Memory B cell (primary cell): ENCODE measurements at regions not wholly inside any gene's neighbourhood (a gene's known extent, or its start where the extent isn't known, plus 50 kb on each side); places are given as distances from the start of the nearest gene placed in this dataset.

Experiments
- ATAC-seq: fragments of 150-1000 bp; cut with Tn5 transposase; 2 replicates; pipeline ENCODE4 v1.10.0; 2021; ENCODE audit warnings: low read depth, mild to moderate bottlenecking, moderate library complexity
- DNase-seq, 2 donors: peaks; one replicate each; pipeline ENCODE4 v3.0.0; 2022; ENCODE audit warnings: low spot score in 2 of 2
- H3K27ac Mint-ChIP-seq: one replicate; pipeline ENCODE4 v1.8.0; 2022; ENCODE audit warnings: mild to moderate bottlenecking, moderate library complexity, mixed read lengths
- H3K27me3 Mint-ChIP-seq: one replicate; pipeline ENCODE4 v1.8.0; 2022; ENCODE audit warnings: mixed read lengths
- H3K36me3 Mint-ChIP-seq: one replicate; pipeline ENCODE4 v1.8.0; 2022; ENCODE audit warnings: mild to moderate bottlenecking, mixed read lengths
- H3K4me1 Mint-ChIP-seq: one replicate; pipeline ENCODE4 v1.8.0; 2022; ENCODE audit warnings: mixed read lengths
- H3K4me3 Mint-ChIP-seq: one replicate; pipeline ENCODE4 v1.8.0; 2022; ENCODE audit warnings: mild to moderate bottlenecking, moderate library complexity, mixed read lengths
- H3K9me3 Mint-ChIP-seq: one replicate; pipeline ENCODE4 v1.8.0; 2022; ENCODE audit warnings: mixed read lengths

DNA sequence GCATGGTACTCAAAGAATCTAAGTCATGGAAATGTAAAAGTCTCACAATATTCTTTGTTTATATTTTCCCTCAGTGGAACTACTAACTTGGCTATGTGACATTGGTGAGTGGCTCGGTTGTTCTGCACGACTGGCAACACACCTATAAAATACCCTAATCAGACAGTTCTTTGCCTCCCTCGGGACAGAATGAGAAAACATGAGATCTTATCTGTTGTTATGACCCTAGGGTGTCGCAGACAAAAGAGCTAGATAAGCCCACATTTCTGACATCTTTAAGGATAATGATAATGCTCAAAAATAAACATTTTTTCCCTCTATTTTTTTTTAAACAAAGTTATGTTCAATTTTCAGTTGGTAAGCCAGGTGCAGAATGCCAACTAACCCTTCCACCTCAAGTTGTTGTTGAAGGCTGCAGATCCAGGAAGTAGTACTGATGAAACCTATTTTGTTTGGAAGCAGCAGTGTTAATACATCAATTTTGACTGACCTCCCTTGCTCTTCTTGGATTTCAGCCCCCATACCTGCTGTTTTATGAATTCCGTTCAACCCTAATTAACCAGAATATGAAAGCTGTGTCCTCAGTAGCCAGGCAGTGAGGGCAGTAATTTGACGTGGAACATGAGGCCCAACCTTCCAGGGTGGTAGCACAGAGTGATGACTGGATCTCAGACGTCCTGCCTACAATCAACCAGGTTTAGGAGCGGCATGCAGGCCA, 108.7 kb upstream of the DUSP10 start:
- Mint-ChIP-seq H3K27me3 (no peaks in the 10 kb centered on the region), H3K4me3 (no peak overlapping the region), H3K9me3 (no peaks in the 10 kb centered on the region), H3K27ac (no peak overlapping the region), H3K36me3 (no peaks in the 10 kb centered on the region), H3K4me1 (no peaks in the 10 kb centered on the region)
- DNase-seq, result no peak
- no peak for ATAC-seq

- no peaks in the 10 kb centered on the region for H3K27me3 Mint-ChIP-seq
- no peaks in the 10 kb centered on the region for H3K9me3 Mint-ChIP-seq
- no peak for DNase-seq
- no peaks in the 10 kb centered on the region for H3K36me3 Mint-ChIP-seq
- H3K4me3 Mint-ChIP-seq, result no peak overlapping the region
- no peaks in the 10 kb centered on the region for H3K4me1 Mint-ChIP-seq
- H3K27ac Mint-ChIP-seq, result no peak overlapping the region
- ATAC-seq, result no peak
These were observed 108.0 kb upstream of the DUSP10 start for GRCh38 chr1:221849897-221850296.

DNA sequence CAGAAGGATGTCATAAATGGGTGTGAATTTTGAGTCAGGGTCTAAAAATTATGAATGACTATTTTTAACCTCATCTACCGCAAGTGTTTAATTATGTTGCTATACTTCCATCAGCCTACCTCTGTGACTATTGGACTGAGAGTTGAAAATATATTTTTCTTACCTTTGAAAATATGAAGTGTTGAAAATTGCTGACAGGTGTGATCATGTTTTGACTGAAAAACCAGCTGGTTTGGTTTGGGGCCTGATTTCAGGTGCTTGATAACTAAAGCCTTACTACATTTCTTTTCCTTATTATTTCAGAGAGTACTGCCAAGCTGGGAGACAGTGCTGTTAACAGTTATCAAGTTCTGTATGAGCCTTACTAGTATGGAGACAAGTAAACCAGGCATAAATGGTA, 107.2 kb upstream of the DUSP10 start:
- no peaks in the 10 kb centered on the region for H3K27me3 Mint-ChIP-seq
- H3K4me3 Mint-ChIP-seq, result no peak overlapping the region
- no peaks in the 10 kb centered on the region for H3K36me3 Mint-ChIP-seq

GRCh38 chr1:221847676-221848075, 105.8 kb upstream of the DUSP10 start:
- no peaks in the 10 kb centered on the region for H3K9me3 Mint-ChIP-seq
- H3K27me3 Mint-ChIP-seq, result no peaks in the 10 kb centered on the region
- ATAC-seq (no peak), DNase-seq (no peak)
- no peak overlapping the region for H3K4me3 Mint-ChIP-seq
- H3K27ac Mint-ChIP-seq, result no peak overlapping the region
- no peaks in the 10 kb centered on the region for H3K4me1 Mint-ChIP-seq
- H3K36me3 Mint-ChIP-seq, result no peaks in the 10 kb centered on the region

More for the DNA sequence above, 107.2 kb upstream of the DUSP10 start:
- Mint-ChIP-seq H3K4me1 (no peaks in the 10 kb centered on the region), H3K27ac (no peak overlapping the region), H3K9me3 (no peaks in the 10 kb centered on the region)
- ATAC-seq, result no peak
- no peak for DNase-seq

DNA sequence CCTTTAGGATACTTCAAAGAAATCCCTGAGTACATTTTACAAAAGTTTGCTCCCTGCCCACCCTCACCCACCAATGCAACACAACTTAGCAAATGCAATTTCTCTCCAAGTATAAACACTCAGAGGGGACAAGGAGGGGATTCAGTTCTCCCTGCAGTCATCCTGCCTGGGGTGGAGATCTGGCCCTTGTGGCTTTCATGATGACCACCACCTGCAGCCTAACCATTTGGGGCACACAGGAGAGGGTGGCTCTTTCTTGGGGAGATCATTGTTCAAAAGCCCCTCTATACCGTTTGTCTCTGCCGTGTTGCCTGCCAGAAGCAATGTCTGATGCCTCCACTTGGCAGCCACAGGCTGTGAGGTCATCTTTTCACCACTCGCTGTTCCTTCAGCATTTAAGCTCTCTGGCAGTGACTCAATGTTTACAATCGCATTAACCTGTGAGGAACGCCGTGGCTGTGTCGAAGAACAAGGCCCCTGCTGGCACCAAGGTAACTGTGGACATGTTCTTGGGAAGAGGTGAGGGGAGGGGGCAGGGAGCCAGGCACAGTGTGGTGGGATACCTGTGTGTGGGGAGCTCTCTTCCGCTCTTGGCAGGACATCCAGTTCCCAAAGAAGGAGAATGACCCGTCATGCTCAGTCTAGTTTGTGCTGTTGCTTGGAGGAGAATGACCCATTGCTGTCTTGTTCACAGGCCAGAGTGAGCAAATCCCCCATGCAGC, 103.9 kb upstream of the DUSP10 start:
- H3K36me3 Mint-ChIP-seq, result no peaks in the 10 kb centered on the region
- no peaks in the 10 kb centered on the region for H3K9me3 Mint-ChIP-seq
- ATAC-seq (no peak), DNase-seq (no peak)
- no peak overlapping the region for H3K27ac Mint-ChIP-seq
- no peak overlapping the region for H3K4me3 Mint-ChIP-seq
- H3K27me3 Mint-ChIP-seq, result no peaks in the 10 kb centered on the region
- H3K4me1 Mint-ChIP-seq, result peaks cover 3% of the 10 kb centered on the region

GRCh38 chr1:221841983-221842335, 100.1 kb upstream of the DUSP10 start:
- DNase-seq (no peak), ATAC-seq (no peak)
- peaks cover 21% of the 10 kb centered on the region for H3K4me1 Mint-ChIP-seq
- no peaks in the 10 kb centered on the region for H3K9me3 Mint-ChIP-seq
- H3K27me3 Mint-ChIP-seq, result no peaks in the 10 kb centered on the region
- no peak overlapping the region for H3K4me3 Mint-ChIP-seq
- no peaks in the 10 kb centered on the region for H3K36me3 Mint-ChIP-seq
- H3K27ac Mint-ChIP-seq, result no peak overlapping the region

DNA sequence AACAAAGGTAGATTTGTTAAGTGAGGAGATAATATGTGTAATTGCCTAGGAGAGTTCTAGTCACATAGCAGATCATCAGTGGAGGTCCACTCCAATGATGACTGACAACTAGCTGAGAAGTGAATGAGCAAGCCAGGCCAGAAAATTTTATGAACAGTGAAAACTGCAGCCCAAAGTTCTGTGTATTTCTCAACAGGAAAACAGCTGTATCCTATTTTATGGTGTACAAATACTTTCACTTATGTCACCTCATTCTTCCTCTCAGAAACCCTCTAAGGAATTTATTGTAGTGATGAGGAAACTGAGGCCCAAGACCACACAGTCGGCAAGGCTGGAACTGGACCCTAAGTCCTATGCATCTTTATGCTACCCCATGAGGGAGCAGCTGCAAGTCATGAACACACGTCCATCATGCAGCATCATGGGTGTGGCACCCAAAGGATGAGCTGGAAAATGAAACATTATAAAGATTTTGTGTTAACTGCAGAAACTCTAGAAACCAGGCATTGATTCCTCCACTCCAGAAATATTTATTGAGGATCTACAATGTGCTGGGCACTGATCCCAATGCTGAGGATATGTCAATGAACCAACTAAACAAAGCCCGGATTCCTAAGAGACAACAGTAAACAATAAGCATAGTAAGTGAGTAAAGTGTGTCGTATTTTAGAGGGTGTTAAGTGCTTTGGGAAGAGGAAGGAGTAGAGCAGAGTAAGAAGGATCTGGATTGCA, 99.5 kb upstream of the DUSP10 start:
- Mint-ChIP-seq H3K4me1 (peaks cover 21% of the 10 kb centered on the region), H3K9me3 (no peaks in the 10 kb centered on the region), H3K27ac (peak overlapping the region; percentile 12), H3K27me3 (no peaks in the 10 kb centered on the region), H3K36me3 (no peaks in the 10 kb centered on the region), H3K4me3 (no peak overlapping the region)
- DNase-seq (no peak), ATAC-seq (no peak)

DNA sequence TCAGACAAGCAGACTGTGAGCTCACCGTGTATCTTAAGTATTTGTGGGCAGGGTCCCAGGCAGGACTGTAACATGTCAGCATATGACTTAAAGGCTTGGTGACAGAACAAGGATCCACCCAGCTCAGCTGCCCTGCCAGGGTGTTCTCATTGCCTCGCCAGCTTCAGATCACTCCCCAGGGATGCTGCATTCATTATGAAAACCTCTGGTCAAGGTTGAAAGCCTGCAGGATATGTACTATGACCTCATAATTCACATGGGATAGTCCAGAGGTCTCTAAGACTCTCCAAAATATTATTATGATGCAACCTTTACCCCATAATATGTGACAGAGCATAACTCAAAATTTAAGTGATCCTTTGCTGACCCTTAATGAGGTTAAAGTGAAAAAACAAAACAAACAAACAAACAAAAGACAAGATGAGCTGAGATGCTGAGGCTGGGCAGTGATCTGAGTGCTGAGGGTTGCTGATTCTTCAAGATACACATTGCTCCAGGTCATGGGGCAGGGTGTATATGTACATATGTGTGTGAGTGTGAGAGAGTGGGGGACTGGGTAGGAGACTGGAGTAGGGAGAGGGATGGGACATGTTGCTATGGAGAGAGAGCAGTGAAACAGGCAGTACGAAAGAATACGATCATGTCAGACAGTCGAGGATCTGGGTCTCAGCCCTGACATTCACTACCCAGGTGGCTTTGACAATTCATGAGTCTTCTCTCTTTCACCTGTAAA, 98.8 kb upstream of the DUSP10 start:
- no peaks in the 10 kb centered on the region for H3K36me3 Mint-ChIP-seq
- peak overlapping the region; percentile 36 for H3K27ac Mint-ChIP-seq
- H3K9me3 Mint-ChIP-seq, result no peaks in the 10 kb centered on the region
- peaks cover 21% of the 10 kb centered on the region for H3K4me1 Mint-ChIP-seq
- H3K4me3 Mint-ChIP-seq, result no peak overlapping the region
- H3K27me3 Mint-ChIP-seq, result no peaks in the 10 kb centered on the region
- DNase-seq, result no peak
- peak; percentile 39 for ATAC-seq

GRCh38 chr1:221839782-221840395, 98.0 kb upstream of the DUSP10 start:
- ATAC-seq (peak; percentile 73), DNase-seq (no peak)
- Mint-ChIP-seq H3K27me3 (no peaks in the 10 kb centered on the region), H3K9me3 (no peaks in the 10 kb centered on the region), H3K27ac (peak overlapping the region; percentile 36), H3K4me3 (no peak overlapping the region), H3K4me1 (peaks cover 21% of the 10 kb centered on the region), H3K36me3 (no peaks in the 10 kb centered on the region)

DNA sequence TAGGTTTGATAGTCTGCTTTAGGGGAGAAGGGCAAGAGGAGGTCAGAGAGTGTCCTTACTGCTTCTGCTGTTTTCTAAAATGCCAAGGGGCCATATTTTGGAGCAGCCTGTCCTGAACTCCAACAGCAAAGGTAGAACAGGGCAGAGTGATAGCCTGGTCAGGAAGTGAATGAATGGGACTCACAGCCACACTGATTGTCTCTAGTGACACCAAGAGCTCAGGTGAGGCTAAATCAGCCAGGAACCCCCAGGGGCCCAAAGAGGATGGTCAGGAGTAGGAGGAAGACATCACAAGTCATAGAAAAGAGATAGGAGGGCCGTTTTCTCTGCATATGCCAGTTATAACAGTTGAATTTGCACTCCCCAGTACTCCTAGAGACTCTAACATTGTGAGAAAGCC, 97.4 kb upstream of the DUSP10 start:
- no peaks in the 10 kb centered on the region for H3K36me3 Mint-ChIP-seq
- ATAC-seq (peak; percentile 23), DNase-seq (no peak)
- no peak overlapping the region for H3K27ac Mint-ChIP-seq
- H3K4me3 Mint-ChIP-seq, result no peak overlapping the region
- peaks cover 21% of the 10 kb centered on the region for H3K4me1 Mint-ChIP-seq
- H3K9me3 Mint-ChIP-seq, result no peaks in the 10 kb centered on the region
- no peaks in the 10 kb centered on the region for H3K27me3 Mint-ChIP-seq

GRCh38 chr1:221837896-221838295, 96.0 kb upstream of the DUSP10 start:
- Mint-ChIP-seq H3K36me3 (no peaks in the 10 kb centered on the region), H3K9me3 (no peaks in the 10 kb centered on the region), H3K4me1 (peaks cover 21% of the 10 kb centered on the region), H3K4me3 (peak overlapping the region; percentile 4), H3K27ac (no peak overlapping the region), H3K27me3 (no peaks in the 10 kb centered on the region)
- ATAC-seq (peak; percentile 52), DNase-seq (no peak)

- DNase-seq (no peak), ATAC-seq (no peak)
- Mint-ChIP-seq H3K36me3 (no peaks in the 10 kb centered on the region), H3K4me1 (peaks cover 17% of the 10 kb centered on the region), H3K27ac (no peak overlapping the region), H3K4me3 (no peak overlapping the region), H3K27me3 (no peaks in the 10 kb centered on the region), H3K9me3 (no peaks in the 10 kb centered on the region)
These were observed 93.0 kb upstream of the DUSP10 start for GRCh38 chr1:221834698-221835513.

DNA sequence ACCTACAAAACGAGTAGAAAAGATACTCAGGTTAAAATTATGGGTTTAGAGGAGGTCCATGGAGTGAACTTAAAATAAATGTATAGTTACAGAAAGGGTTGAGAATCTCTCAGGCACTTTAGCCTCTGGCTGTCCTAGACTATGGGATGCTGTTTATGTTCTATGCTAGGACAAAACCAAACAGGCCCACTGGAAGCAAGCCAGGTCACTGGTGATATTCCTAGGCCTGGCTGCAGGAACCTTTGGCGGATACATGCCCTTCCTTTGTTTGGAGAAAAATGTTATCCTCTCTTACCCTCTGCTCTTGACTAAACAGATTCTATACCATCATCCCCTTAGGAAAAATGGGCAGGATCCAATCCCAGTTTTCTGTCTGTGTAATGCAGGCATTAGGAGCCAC, 90.7 kb upstream of the DUSP10 start:
- no peak overlapping the region for H3K4me3 Mint-ChIP-seq
- H3K36me3 Mint-ChIP-seq, result no peaks in the 10 kb centered on the region
- no peaks in the 10 kb centered on the region for H3K9me3 Mint-ChIP-seq
- peak overlapping the region; percentile 12 for H3K27ac Mint-ChIP-seq
- no peak for DNase-seq
- ATAC-seq, result no peak
- peaks cover 9% of the 10 kb centered on the region for H3K4me1 Mint-ChIP-seq
- H3K27me3 Mint-ChIP-seq, result no peaks in the 10 kb centered on the region
